GM19025 (cell line): ENCODE measurements at regions not wholly inside any gene's neighbourhood (a gene's known extent, or its start where the extent isn't known, plus 50 kb on each side); places are given as distances from the start of the nearest gene placed in this dataset.

Experiments
- ATAC-seq: cut with Tn5 transposase; IDR thresholded peaks from one replicate; pipeline ENCODE4 v1.9.1; 2021; ENCODE audit warnings: mild to moderate bottlenecking, low read depth, moderate library complexity; ENCODE audit not compliant: unreplicated experiment

GRCh38 chr10:83824099-83824498, 315.2 kb upstream of the GHITM start:
- no peak for ATAC-seq

- no peak for ATAC-seq
These were observed 305.2 kb upstream of the GHITM start for GRCh38 chr10:83834096-83834495.

- no peak for ATAC-seq
These were observed 303.2 kb upstream of the GHITM start for GRCh38 chr10:83835945-83836745.

- no peak for ATAC-seq
These were observed 290.6 kb upstream of the GHITM start for GRCh38 chr10:83848677-83849076.

- no peak for ATAC-seq
These were observed 290.2 kb upstream of the GHITM start for GRCh38 chr10:83849150-83849549.

GRCh38 chr10:83852146-83852545, 287.2 kb upstream of the GHITM start:
- ATAC-seq: no peak

GRCh38 chr10:83862723-83863122, 276.6 kb upstream of the GHITM start:
- ATAC-seq: no peak

- ATAC-seq: no peak
These were observed 275.9 kb upstream of the GHITM start for GRCh38 chr10:83863283-83863966.

GRCh38 chr10:83869898-83870297, 269.4 kb upstream of the GHITM start:
- ATAC-seq: no peak

- peak; percentile 99 for ATAC-seq
These were observed 267.9 kb upstream of the GHITM start for GRCh38 chr10:83871187-83872081.

- ATAC-seq: no peak
These were observed 259.0 kb upstream of the GHITM start for GRCh38 chr10:83880252-83880791.

- ATAC-seq: no peak
These were observed 257.6 kb upstream of the GHITM start for GRCh38 chr10:83881661-83882060.

- ATAC-seq: no peak
These were observed 252.4 kb upstream of the GHITM start for GRCh38 chr10:83886871-83887270.

GRCh38 chr10:83892737-83893136, 246.6 kb upstream of the GHITM start:
- no peak for ATAC-seq

GRCh38 chr10:83896219-83896618, 243.1 kb upstream of the GHITM start:
- ATAC-seq: no peak

- no peak for ATAC-seq
These were observed 241.7 kb upstream of the GHITM start for GRCh38 chr10:83897626-83898025.

GRCh38 chr10:83908506-83908905, 230.8 kb upstream of the GHITM start:
- ATAC-seq: no peak

- ATAC-seq: no peak
These were observed 230.3 kb upstream of the GHITM start for GRCh38 chr10:83909001-83909400.

GRCh38 chr10:83915801-83916200, 223.5 kb upstream of the GHITM start:
- no peak for ATAC-seq

GRCh38 chr10:83917537-83918506, 221.5 kb upstream of the GHITM start:
- peak; percentile 64 for ATAC-seq
